ENCODE measurements at regions not wholly inside any gene's neighbourhood (a gene's known extent, or its start where the extent isn't known, plus 50 kb on each side); places are given as distances from the start of the nearest gene placed in this dataset.

GRCh38 chrX:98412058-98412457, 1528.3 kb downstream of the RPA4 start:
- no peak overlapping the region for H2BK12ac ChIP-seq (ENCODE audit: low read depth, low read length)
- no peak overlapping the region for H2BK120ac ChIP-seq (replicated peaks; ENCODE audit: low read depth, low read length)
- no peak overlapping the region for H2BK20ac ChIP-seq (ENCODE audit: low read length)
- no peak overlapping the region for H2BK15ac ChIP-seq (ENCODE audit: low read length)
- H4K8ac ChIP-seq (ENCODE audit: extremely low read depth, insufficient read depth, low read length) = no peak overlapping the region
- no peak overlapping the region for H4K91ac ChIP-seq (replicated peaks; ENCODE audit: insufficient read length, low read length)
- H3K4me3 ChIP-seq (ENCODE audit: extremely low read depth in 1 of 4, insufficient read depth in 2 of 4, low read depth in 3 of 4, low read length in 4 of 4) = no peak overlapping the region
- H3K79me2 ChIP-seq (ENCODE audit: control insufficient read depth in 1 of 2, insufficient read depth in 2 of 2, low read length in 2 of 2) = no peaks in the 10 kb centered on the region
- 63% methylated on average over 1 of the region's 1 CpG; no CpG with 5 or more reads in 1 of the 2 experiments for WGBS, 2 experiments (ENCODE audit: extremely low coverage in 1 of 2, insufficient coverage in 1 of 2, insufficient read length in 1 of 2, insufficient replicate concordance in 2 of 2, low coverage in 1 of 2, low lambda C conversion rate in 2 of 2, missing lambda C conversion rate in 1 of 2)
- H2AFZ ChIP-seq (ENCODE audit: low read length) = no peak overlapping the region
- FAIRE-seq = no peak
- no peaks in the 10 kb centered on the region for H3K4me1 ChIP-seq (replicated peaks in 1 of 4; ENCODE audit: control insufficient read depth in 3 of 4, insufficient read depth in 4 of 4, low read length in 3 of 4)
- no peaks in the 10 kb centered on the region for H4K20me1 ChIP-seq (replicated peaks in 1 of 2; ENCODE audit: control insufficient read depth in 1 of 2, insufficient read depth in 2 of 2, low read length in 2 of 2)
- no peaks in the 10 kb centered on the region for H3K27me3 ChIP-seq (replicated peaks in 1 of 4; ENCODE audit: control insufficient read depth in 3 of 4, extremely low read depth in 1 of 4, insufficient read depth in 3 of 4, low read length in 3 of 4)
- H2AK5ac ChIP-seq (ENCODE audit: low read depth, low read length) = no peak overlapping the region
- no peak overlapping the region for H3K23ac ChIP-seq (ENCODE audit: insufficient read length)
- no peak overlapping the region for H2BK5ac ChIP-seq (ENCODE audit: low read depth, low read length)
- no peak for DNase-seq (ENCODE audit: low read depth in 1 of 2, low spot score in 2 of 2)
- no peak overlapping the region for H3K27ac ChIP-seq (ENCODE audit: low read depth, low read length)
- no peaks in the 10 kb centered on the region for H3K36me3 ChIP-seq (ENCODE audit: control insufficient read depth in 2 of 4, insufficient read depth in 4 of 4, low read length in 3 of 4)
- TF ChIP-seq TBP (IDR thresholded peaks at IDR 0.05; ENCODE audit: low read depth, low read length) (no peak), CHD2 (IDR thresholded peaks at IDR 0.05; ENCODE audit: low read length) (no peak), CEBPB (IDR thresholded peaks at IDR 0.05; ENCODE audit: low read depth, low read length) (no peak), JUN (IDR thresholded peaks at IDR 0.05; ENCODE audit: low read depth, low read length) (no peak), SP1 (IDR thresholded peaks at IDR 0.05; ENCODE audit: low read depth, low read length) (no peak), HDAC2 (IDR thresholded peaks at IDR 0.05; ENCODE audit: borderline replicate concordance in 1 of 2, low read depth in 2 of 2, low read length in 2 of 2) (no peak), MAFK (IDR thresholded peaks at IDR 0.05; ENCODE audit: low read depth, low read length) (no peak), EGR1 (IDR thresholded peaks at IDR 0.05; ENCODE audit: borderline replicate concordance, low read depth, low read length) (no peak), KDM1A (IDR thresholded peaks at IDR 0.05; ENCODE audit: borderline replicate concordance, low read length) (no peak)
- peaks cover 6 to 9% of the 10 kb centered on the region in 2 experiments; a peak in 2 of 4 replicates for H3K9me3 ChIP-seq (ENCODE audit: insufficient read depth in 2 of 2, low read depth in 1 of 2, low read length in 1 of 2)
- no peak overlapping the region for H3K56ac ChIP-seq (replicated peaks; ENCODE audit: insufficient read length, low read depth, low read length)
- no peak overlapping the region for H3K14ac ChIP-seq (ENCODE audit: insufficient read length)
- ChIA-PET POLR2A (ENCODE audit: partially characterized antibody) (no interaction called here), CTCF (ENCODE audit: partially characterized antibody) (no interaction called here)
- no peaks in the 10 kb centered on the region for H3K23me2 ChIP-seq (ENCODE audit: low read depth, low read length)
- no peak overlapping the region for H3K9ac ChIP-seq (replicated peaks in 1 of 4; ENCODE audit: extremely low read depth in 1 of 4, low read depth in 3 of 4, low read length in 3 of 4)
- H3K4me2 ChIP-seq (ENCODE audit: insufficient read depth in 1 of 2, low read depth in 2 of 2, low read length in 2 of 2) = no peak overlapping the region
- H3K18ac ChIP-seq (ENCODE audit: extremely low read depth, low read length) = no peak overlapping the region
- no peaks in the 10 kb centered on the region for H3K79me1 ChIP-seq (ENCODE audit: low read depth, low read length)
- H4K5ac ChIP-seq (ENCODE audit: insufficient read length, low read depth, low read length) = no peak overlapping the region
- no peak overlapping the region for H3K4ac ChIP-seq (replicated peaks; ENCODE audit: insufficient read length, low read depth, low read length)
